IMR-90 (cell line): ENCODE measurements at regions not wholly inside any gene's neighbourhood (a gene's known extent, or its start where the extent isn't known, plus 50 kb on each side); places are given as distances from the start of the nearest gene placed in this dataset.

Experiments
- ATAC-seq: fragments of 200-7000 bp; cut with Tn5 transposase; 2 replicates; pipeline ENCODE4 v1.9.1; 2020; ENCODE audit warnings: low read depth, mild to moderate bottlenecking, moderate library complexity
- BruUV-seq: library from RNA; stranded (reverse); fragments of 400-500 nt; replicated peaks from 2 replicates; lab custom pipeline; 2021; lab: Mats Ljungman, UMichigan
- CTCF ChIA-PET: fragments of 300-600 bp; formaldehyde crosslinking; extraction: SDS; loops from one replicate; lab custom pipeline; 2021; ENCODE audit warnings: antibody characterized with exemption; lab: Yijun Ruan, JAX
- POLR2A ChIA-PET: fragments of 300-600 bp; sonication (Branson Sonifier 250); formaldehyde crosslinking; loops from one replicate; lab custom pipeline; 2022; ENCODE audit warnings: antibody characterized with exemption; ENCODE audit not compliant: unreplicated experiment; lab: Charles Lee
- DNase-seq: peaks from one replicate; pipeline ENCODE4 v3.0.0; 2013
- H2AFZ ChIP-seq: replicated peaks from 2 replicates; pipeline ENCODE3; 2013; ENCODE audit warnings: low read length, mild to moderate bottlenecking; ENCODE audit not compliant: poor library complexity
- H2AK5ac ChIP-seq: 2 replicates; pipeline ENCODE4 v1.6.1; 2013; ENCODE audit warnings: low read depth, low read length, inconsistent platforms
- H2AK9ac ChIP-seq: replicated peaks from 2 replicates; pipeline ENCODE3; 2013; ENCODE audit warnings: mild to moderate bottlenecking, low read depth, low read length, moderate library complexity; ENCODE audit not compliant: poor library complexity
- H2BK120ac ChIP-seq: 2 replicates; pipeline ENCODE4 v1.6.1; 2013; ENCODE audit warnings: low read depth, low read length, inconsistent platforms
- H2BK15ac ChIP-seq: 3 replicates; pipeline ENCODE4 v1.6.1; 2013; ENCODE audit warnings: low read depth, low read length, inconsistent platforms
- H2BK20ac ChIP-seq: 2 replicates; pipeline ENCODE4 v1.6.1; 2013; ENCODE audit warnings: low read depth, mild to moderate bottlenecking, inconsistent platforms, low read length, moderate library complexity
- H2BK5ac ChIP-seq: 2 replicates; pipeline ENCODE4 v1.6.1; 2013; ENCODE audit warnings: mild to moderate bottlenecking, low read depth, low read length, inconsistent platforms; ENCODE audit not compliant: poor library complexity, severe bottlenecking
- H3K14ac ChIP-seq: replicated peaks from 2 replicates; pipeline ENCODE4 v1.6.1; 2013; ENCODE audit warnings: low read depth, low read length, inconsistent platforms
- H3K18ac ChIP-seq: 2 replicates; pipeline ENCODE4 v1.6.1; 2013; ENCODE audit warnings: low read depth, low read length, control low read depth
- H3K23ac ChIP-seq: 2 replicates; pipeline ENCODE4 v1.6.1; 2013; ENCODE audit warnings: low read depth, low read length, inconsistent platforms
- H3K27ac ChIP-seq: 2 replicates; pipeline ENCODE4 v1.5.1; 2013; ENCODE audit warnings: mild to moderate bottlenecking, control low read depth, low read length; ENCODE audit not compliant: insufficient read depth
- H3K27me3 ChIP-seq: 2 replicates; pipeline ENCODE4 v1.6.1; 2013; ENCODE audit warnings: low read length; ENCODE audit not compliant: control insufficient read depth, insufficient read depth
- H3K36me3 ChIP-seq: 2 replicates; pipeline ENCODE4 v1.6.1; 2013; ENCODE audit warnings: low read length, mixed read lengths; ENCODE audit not compliant: control insufficient read depth, insufficient read depth
- H3K4ac ChIP-seq: 2 replicates; pipeline ENCODE4 v1.6.1; 2013; ENCODE audit warnings: low read depth, low read length, inconsistent platforms
- H3K4me1 ChIP-seq: 2 replicates; pipeline ENCODE4 v1.6.1; 2013; ENCODE audit warnings: low read length, mixed read lengths; ENCODE audit not compliant: control insufficient read depth, insufficient read depth
- H3K4me2 ChIP-seq: 2 replicates; pipeline ENCODE4 v1.6.1; 2013; ENCODE audit warnings: low read depth, mild to moderate bottlenecking, control low read depth, low read length, moderate library complexity
- H3K4me3 ChIP-seq: 2 replicates; pipeline ENCODE4 v1.5.1; 2013; ENCODE audit warnings: low read depth, mild to moderate bottlenecking, control low read depth, low read length, moderate library complexity; ENCODE audit not compliant: insufficient read depth
- H3K56ac ChIP-seq: 2 replicates; pipeline ENCODE4 v1.6.1; 2013; ENCODE audit warnings: low read length, inconsistent platforms; ENCODE audit not compliant: insufficient read depth; ENCODE audit errors: extremely low read depth
- H3K79me1 ChIP-seq, 2 experiments: 2 replicates each; pipeline ENCODE4 v1.6.1; 2013; ENCODE audit warnings: low read length in 2 of 2, inconsistent platforms in 1 of 2, low read depth in 1 of 2
- H3K9ac ChIP-seq: 2 replicates; pipeline ENCODE4 v1.6.1; 2013; ENCODE audit warnings: low read depth, low read length, control low read depth
- H3K9me1 ChIP-seq: 2 replicates; pipeline ENCODE4 v1.6.1; 2013; ENCODE audit warnings: low read length, inconsistent platforms; ENCODE audit not compliant: insufficient read depth
- H3K9me3 ChIP-seq: 2 replicates; pipeline ENCODE4 v1.6.1; 2013; ENCODE audit warnings: low read length; ENCODE audit not compliant: control insufficient read depth, insufficient read depth
- H4K20me1 ChIP-seq: 2 replicates; pipeline ENCODE4 v1.6.1; 2013; ENCODE audit warnings: low read length, inconsistent platforms; ENCODE audit not compliant: insufficient read depth
- H4K5ac ChIP-seq: 2 replicates; pipeline ENCODE4 v1.6.1; 2013; ENCODE audit warnings: mild to moderate bottlenecking, low read depth, low read length, control low read depth
- H4K8ac ChIP-seq, 2 experiments: 2 replicates each; pipeline ENCODE4 v1.6.1; 2013; ENCODE audit warnings: low read depth in 2 of 2, low read length in 2 of 2, control low read depth in 1 of 2, inconsistent platforms in 1 of 2
- H4K91ac ChIP-seq: 2 replicates; pipeline ENCODE4 v1.6.1; 2013; ENCODE audit warnings: low read depth, low read length, inconsistent platforms; ENCODE audit not compliant: insufficient read depth
- CEBPB ChIP-seq: IDR thresholded peaks from 2 replicates; pipeline ENCODE4 v1.6.1; 2012; ENCODE audit warnings: low read depth, low read length, improper control_type of control experiment
- CHD1 ChIP-seq: IDR thresholded peaks from 2 replicates; pipeline ENCODE4 v1.6.1; 2012; ENCODE audit warnings: low read depth, low read length, improper control_type of control experiment
- CTCF ChIP-seq: conservative IDR thresholded peaks from 2 replicates; pipeline ENCODE4 v1.5.1; 2012; ENCODE audit warnings: mild to moderate bottlenecking, low read depth, low read length, improper control_type of control experiment
- ELK1 ChIP-seq: fragments of 150-350 bp; IDR thresholded peaks from 2 replicates; pipeline ENCODE4 v1.6.1; 2016; ENCODE audit warnings: low read depth, mild to moderate bottlenecking, low read length, moderate library complexity, borderline replicate concordance
- MAFK ChIP-seq: IDR thresholded peaks from 2 replicates; pipeline ENCODE4 v1.6.1; 2012; ENCODE audit warnings: low read depth, low read length, improper control_type of control experiment
- MXI1 ChIP-seq: IDR thresholded peaks from 2 replicates; pipeline ENCODE4 v1.6.1; 2012; ENCODE audit warnings: low read depth, mild to moderate bottlenecking, low read length, moderate library complexity, borderline replicate concordance
- NFE2L2 ChIP-seq: fragments of 150-350 bp; IDR thresholded peaks from 2 replicates; pipeline ENCODE4 v1.6.1; 2016; ENCODE audit warnings: low read depth, mild to moderate bottlenecking, low read length
- POLR2A ChIP-seq: IDR thresholded peaks from 2 replicates; pipeline ENCODE4 v1.6.1; 2012; ENCODE audit warnings: mild to moderate bottlenecking, low read depth, low read length
- RAD21 ChIP-seq: IDR thresholded peaks from 2 replicates; pipeline ENCODE4 v1.6.1; 2012; ENCODE audit warnings: low read length, improper control_type of control experiment
- RCOR1 ChIP-seq: IDR thresholded peaks from 2 replicates; pipeline ENCODE4 v1.6.1; 2012; ENCODE audit warnings: mild to moderate bottlenecking, low read length, improper control_type of control experiment; ENCODE audit not compliant: insufficient replicate concordance
- RFX5 ChIP-seq: IDR thresholded peaks from 2 replicates; pipeline ENCODE4 v1.8.0; 2012; ENCODE audit warnings: low read depth, mild to moderate bottlenecking, low read length, moderate library complexity
- SMC3 ChIP-seq: fragments of 150-350 bp; IDR thresholded peaks from 2 replicates; pipeline ENCODE4 v1.6.1; 2016; ENCODE audit warnings: low read depth, mild to moderate bottlenecking, antibody characterized with exemption, low read length, moderate library complexity
- USF2 ChIP-seq: fragments of 150-350 bp; IDR thresholded peaks from 2 replicates; pipeline ENCODE4 v1.6.1; 2017; ENCODE audit warnings: mild to moderate bottlenecking, antibody characterized with exemption, low read length, low read depth
- WGBS, 2 experiments: methylation state at CpG; one replicate each; pipeline versions ENCODE4 v1.1.5 to v1.1.7; 2013; ENCODE audit warnings: missing lambda C conversion rate in 2 of 2; ENCODE audit not compliant: insufficient read length in 1 of 2; ENCODE audit errors: extremely low coverage in 2 of 2; 5-methylcytosine and 5-hydroxymethylcytosine counted together
- dilution Hi-C: fragments of 300-500 bp; cut with HindIII; formaldehyde crosslinking; loops from one replicate; pipeline ENCODE4 v1.14.3; 2018; ENCODE audit warnings: low sequenced_read_pairs; ENCODE audit not compliant: unreplicated experiment
- in situ Hi-C: fragments of 300-500 bp; cut with MboI; formaldehyde crosslinking; loops from 3 replicates; pipeline ENCODE4 v1.14.3; 2019; ENCODE audit warnings: low sequenced_read_pairs, inconsistent platforms, mixed read lengths
- intact Hi-C: fragments of 100-400 bp; cut with micrococcal nuclease; formaldehyde crosslinking; loops from 2 replicates; pipeline ENCODE4 v1.10.0; 2022

GRCh38 chr2:4219571-4219970, 516.2 kb downstream of the DCDC2C start:
- H3K56ac ChIP-seq, result no peak overlapping the region
- no peak overlapping the region for H4K5ac ChIP-seq
- no peak overlapping the region for H3K9ac ChIP-seq
- in situ Hi-C loops (no loop called here), dilution Hi-C loops (no loop called here), intact Hi-C loops (no loop called here)
- no peak for TF ChIP-seq ELK1
- no peak for TF ChIP-seq RCOR1
- no peak for TF ChIP-seq NFE2L2
- TF ChIP-seq MXI1, result no peak
- TF ChIP-seq CEBPB, result no peak
- TF ChIP-seq CTCF, result no peak
- no peak for TF ChIP-seq CHD1
- no peak for TF ChIP-seq RAD21
- TF ChIP-seq RFX5, result no peak
- TF ChIP-seq USF2, result no peak
- TF ChIP-seq MAFK, result no peak
- no peak for TF ChIP-seq SMC3
- TF ChIP-seq POLR2A, result no peak
- H4K8ac ChIP-seq, result no peak overlapping the region
- H2BK20ac ChIP-seq, result no peak overlapping the region
- H3K14ac ChIP-seq, result no peak overlapping the region
- H3K4me2 ChIP-seq, result no peak overlapping the region
- peaks cover 6% of the 10 kb centered on the region; the same call in 1 of the 2 replicates for H3K9me3 ChIP-seq
- no peak overlapping the region for H2AFZ ChIP-seq
- no peak overlapping the region for H2AK5ac ChIP-seq
- no CpG with 5 or more reads among the region's 1 CpG for WGBS, 2 experiments
- no peaks in the 10 kb centered on the region for H3K27me3 ChIP-seq
- no peak overlapping the region for H3K18ac ChIP-seq
- ChIA-PET CTCF (no interaction called here), POLR2A (no interaction called here)
- DNase-seq, result no peak
- no peak overlapping the region for H2BK15ac ChIP-seq
- no peak overlapping the region for H3K4ac ChIP-seq
- H3K79me1 ChIP-seq, result no peaks in the 10 kb centered on the region
- no peak overlapping the region for H2BK5ac ChIP-seq
- H4K91ac ChIP-seq, result no peak overlapping the region
- H3K23ac ChIP-seq, result no peak overlapping the region
- no peaks in the 10 kb centered on the region for H4K20me1 ChIP-seq
- H2AK9ac ChIP-seq, result no peak overlapping the region
- no peaks in the 10 kb centered on the region for H3K9me1 ChIP-seq
- H3K27ac ChIP-seq, result no peak overlapping the region
- no peak for ATAC-seq
- no peak overlapping the region for H3K4me3 ChIP-seq
- BruUV-seq, result no TSS peak
- H2BK120ac ChIP-seq, result no peak overlapping the region
- H3K4me1 ChIP-seq, result no peaks in the 10 kb centered on the region
- H3K36me3 ChIP-seq, result no peaks in the 10 kb centered on the region
